Neural progenitor cell (in vitro differentiated cells): ENCODE measurements at regions not wholly inside any gene's neighbourhood (a gene's known extent, or its start where the extent isn't known, plus 50 kb on each side); places are given as distances from the start of the nearest gene placed in this dataset.
"Not testable (repeated sequence)": the region's sequence is repeated elsewhere in the genome, so short reads cannot be mapped to it uniquely, and the experiment has no call there.

ENCODE experiments used
- EZH2 ChIP-seq: fragments of 200-600 bp; sonication (generic); IDR thresholded peaks from 2 replicates; pipeline ENCODE4 v1.6.1; 2017; ENCODE audit warnings: antibody characterized with exemption, mild to moderate bottlenecking, moderate library complexity
- TF ChIP-seq, protein P1 (sequence below): fragments of 200-600 bp; sonication (generic); IDR thresholded peaks from 2 replicates; pipeline ENCODE4 v1.5.1; 2017; ENCODE audit warnings: antibody characterized with exemption, mild to moderate bottlenecking

DNA sequence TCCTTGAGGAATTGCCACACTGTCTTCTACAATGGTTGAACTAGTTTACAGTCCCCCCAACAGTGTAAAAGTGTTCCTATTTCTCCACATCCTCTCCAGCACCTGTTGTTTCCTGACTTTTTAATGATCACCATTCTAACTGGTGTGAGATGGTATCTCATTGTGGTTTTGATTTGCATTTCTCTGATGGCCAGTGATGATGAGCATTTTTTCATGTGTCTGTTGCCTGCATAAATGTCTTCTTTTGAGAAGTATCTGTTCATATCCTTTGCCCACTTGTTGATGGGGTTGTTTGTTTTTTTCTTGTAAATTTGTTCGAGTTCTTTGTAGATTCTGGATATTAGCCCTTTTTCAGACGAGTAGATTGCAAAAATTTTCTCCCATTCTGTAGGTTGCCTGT, 80.5 kb upstream of the TINAGL1 start:
- TF ChIP-seq, protein P1, sequence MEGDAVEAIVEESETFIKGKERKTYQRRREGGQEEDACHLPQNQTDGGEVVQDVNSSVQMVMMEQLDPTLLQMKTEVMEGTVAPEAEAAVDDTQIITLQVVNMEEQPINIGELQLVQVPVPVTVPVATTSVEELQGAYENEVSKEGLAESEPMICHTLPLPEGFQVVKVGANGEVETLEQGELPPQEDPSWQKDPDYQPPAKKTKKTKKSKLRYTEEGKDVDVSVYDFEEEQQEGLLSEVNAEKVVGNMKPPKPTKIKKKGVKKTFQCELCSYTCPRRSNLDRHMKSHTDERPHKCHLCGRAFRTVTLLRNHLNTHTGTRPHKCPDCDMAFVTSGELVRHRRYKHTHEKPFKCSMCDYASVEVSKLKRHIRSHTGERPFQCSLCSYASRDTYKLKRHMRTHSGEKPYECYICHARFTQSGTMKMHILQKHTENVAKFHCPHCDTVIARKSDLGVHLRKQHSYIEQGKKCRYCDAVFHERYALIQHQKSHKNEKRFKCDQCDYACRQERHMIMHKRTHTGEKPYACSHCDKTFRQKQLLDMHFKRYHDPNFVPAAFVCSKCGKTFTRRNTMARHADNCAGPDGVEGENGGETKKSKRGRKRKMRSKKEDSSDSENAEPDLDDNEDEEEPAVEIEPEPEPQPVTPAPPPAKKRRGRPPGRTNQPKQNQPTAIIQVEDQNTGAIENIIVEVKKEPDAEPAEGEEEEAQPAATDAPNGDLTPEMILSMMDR = not testable (repeated sequence)
- TF ChIP-seq EZH2 = not testable (repeated sequence)
